Tibial nerve (tissue), 4 donors: ENCODE measurements at regions not wholly inside any gene's neighbourhood (a gene's known extent, or its start where the extent isn't known, plus 50 kb on each side); places are given as distances from the start of the nearest gene placed in this dataset.

Experiments
- CTCF ChIP-seq, 5 experiments: fragments of 200-600 bp in 3 of 5; fragments of 450-650 bp in 2 of 5; sonication (generic) in 3 of 5; IDR thresholded peaks; one replicate each; pipeline ENCODE4 v1.5.1; 2016 to 2019; ENCODE audit warnings: antibody characterized with exemption in 5 of 5, mild to moderate bottlenecking in 3 of 5, moderate library complexity in 2 of 5
- EP300 ChIP-seq, 2 donors: sonication (generic); formaldehyde crosslinking; IDR thresholded peaks; one replicate each; pipeline ENCODE4 v1.6.1; 2017; ENCODE audit warnings: antibody characterized with exemption in 2 of 2, mild to moderate bottlenecking in 1 of 2
- POLR2A ChIP-seq, 2 donors: fragments of 450-650 bp; IDR thresholded peaks; one replicate each; pipeline ENCODE4 v1.6.1; 2017; ENCODE audit warnings: antibody characterized with exemption in 2 of 2, mild to moderate bottlenecking in 2 of 2, moderate library complexity in 2 of 2

- no peak for TF ChIP-seq CTCF (IDR thresholded peaks at IDR 0.05)
- no peak for TF ChIP-seq POLR2A (IDR thresholded peaks at IDR 0.05)
- TF ChIP-seq EP300 (IDR thresholded peaks at IDR 0.05), result no peak
Observed at GRCh38 chr7:81190997-81191768, 272.3 kb upstream of the SEMA3C start.
